B cell (primary cell): ENCODE measurements at regions not wholly inside any gene's neighbourhood (a gene's known extent, or its start where the extent isn't known, plus 50 kb on each side); places are given as distances from the start of the nearest gene placed in this dataset.

ENCODE experiments used
- ATAC-seq: fragments of 200-7000 bp; cut with Tn5 transposase; one replicate; pipeline ENCODE4 v1.10.0; 2021; ENCODE audit warnings: low read depth, mild to moderate bottlenecking, moderate number of reproducible peaks, moderate library complexity
- CTCF ChIA-PET: fragments of 350-600 bp; sonication (Branson Sonifier 250); formaldehyde crosslinking; loops from one replicate; lab custom pipeline; 2021; ENCODE audit warnings: antibody characterized with exemption, inconsistent platforms; lab: Charles Lee
- POLR2A ChIA-PET: fragments of 350-600 bp; sonication (Branson Sonifier 250); formaldehyde crosslinking; loops from one replicate; lab custom pipeline; 2021; ENCODE audit warnings: antibody characterized with exemption; lab: Charles Lee
- DNase-seq: peaks from one replicate; pipeline ENCODE4 v3.0.0; 2013
- H2AFZ ChIP-seq: 2 replicates; pipeline ENCODE4 v1.6.1; 2012; ENCODE audit warnings: mild to moderate bottlenecking, low read depth, low read length; ENCODE audit not compliant: insufficient read depth, poor library complexity, severe bottlenecking
- H3K27ac ChIP-seq, 2 donors: 1 replicate in 1 of 2; 2 replicates in 1 of 2; pipeline ENCODE4 v1.5.1; 2012 to 2013; ENCODE audit warnings: low read length in 2 of 2, mild to moderate bottlenecking in 2 of 2, moderate library complexity in 1 of 2
- H3K27me3 ChIP-seq, 4 experiments: fragments of 200-600 bp in 1 of 4; sonication (generic) in 1 of 4; replicated peaks in 1 of 4; 1 replicate in 2 of 4; 2 replicates in 2 of 4; pipeline versions ENCODE4 v1.6.1 to v1.7.0; 2013 to 2016; ENCODE audit warnings: low read length in 3 of 4, mild to moderate bottlenecking in 2 of 4, mixed read lengths in 1 of 4, moderate library complexity in 1 of 4; ENCODE audit not compliant: insufficient read depth in 4 of 4, control insufficient read depth in 3 of 4; ENCODE audit errors: control extremely low read depth in 1 of 4
- H3K36me3 ChIP-seq, 2 experiments: replicated peaks in 1 of 2; 1 replicate in 1 of 2; 2 replicates in 1 of 2; pipeline versions ENCODE4 v1.6.1 to v1.7.1; 2013; ENCODE audit warnings: low read length in 1 of 2; ENCODE audit not compliant: insufficient read depth in 2 of 2, control insufficient read depth in 1 of 2; ENCODE audit errors: control extremely low read depth in 1 of 2, extremely low read depth in 1 of 2
- H3K4me1 ChIP-seq, 2 donors: fragments of 200-600 bp in 1 of 2; sonication (generic) in 1 of 2; 1 replicate in 1 of 2; 2 replicates in 1 of 2; pipeline versions ENCODE4 v1.5.1 to v1.6.1; 2013 to 2017; ENCODE audit warnings: low read length in 2 of 2; ENCODE audit not compliant: control insufficient read depth in 2 of 2, insufficient read depth in 2 of 2
- H3K4me2 ChIP-seq: replicated peaks from 2 replicates; pipeline ENCODE3; 2012; ENCODE audit warnings: mild to moderate bottlenecking, low read depth, low read length; ENCODE audit not compliant: poor library complexity, severe bottlenecking
- H3K4me3 ChIP-seq, 5 experiments: fragments of 200-600 bp in 1 of 5; sonication (generic) in 1 of 5; 1 replicate in 3 of 5; 2 replicates in 2 of 5; pipeline versions ENCODE4 v1.5.1 to v1.7.0; 2011 to 2016; ENCODE audit warnings: low read length in 4 of 5, mild to moderate bottlenecking in 4 of 5, low read depth in 2 of 5, control low read depth in 1 of 5, moderate library complexity in 1 of 5; ENCODE audit not compliant: insufficient read depth in 1 of 5; ENCODE audit errors: control extremely low read depth in 1 of 5, extremely low read depth in 1 of 5
- H3K79me2 ChIP-seq: fragments of 200-600 bp; sonication (generic); one replicate; pipeline ENCODE4 v1.6.0; 2016; ENCODE audit warnings: low read length; ENCODE audit not compliant: control insufficient read depth, insufficient read depth
- H3K9ac ChIP-seq: fragments of 200-600 bp; sonication (generic); 2 replicates; pipeline ENCODE4 v1.6.1; 2017; ENCODE audit warnings: mild to moderate bottlenecking, low read length, moderate library complexity
- H3K9me3 ChIP-seq, 3 donors: one replicate each; pipeline versions ENCODE4 v1.6.1 to v1.7.1; 2013; ENCODE audit warnings: low read length in 2 of 3; ENCODE audit not compliant: control insufficient read depth in 2 of 3, insufficient read depth in 1 of 3; ENCODE audit errors: control extremely low read depth in 1 of 3
- H4K20me1 ChIP-seq: 2 replicates; pipeline ENCODE4 v1.6.0; 2012; ENCODE audit warnings: mild to moderate bottlenecking, low read length; ENCODE audit not compliant: insufficient read depth, control insufficient read depth, poor library complexity, severe bottlenecking
- H3K27ac Mint-ChIP-seq: one replicate; pipeline ENCODE4 v1.8.0; 2021; ENCODE audit warnings: mixed read lengths
- H3K27me3 Mint-ChIP-seq: one replicate; pipeline ENCODE4 v1.8.0; 2021; ENCODE audit warnings: mixed read lengths
- H3K4me1 Mint-ChIP-seq: one replicate; pipeline ENCODE4 v1.8.0; 2021; ENCODE audit warnings: mixed read lengths
- H3K4me3 Mint-ChIP-seq: one replicate; pipeline ENCODE4 v1.8.0; 2021; ENCODE audit warnings: mixed read lengths
- H3K9me3 Mint-ChIP-seq: one replicate; pipeline ENCODE4 v1.8.0; 2022; ENCODE audit warnings: mixed read lengths; ENCODE audit not compliant: insufficient read depth
- CTCF ChIP-seq: fragments of 200-600 bp; IDR thresholded peaks from one replicate; pipeline ENCODE4 v1.8.0; 2022; ENCODE audit warnings: antibody characterized with exemption, mild to moderate bottlenecking
- EZH2 ChIP-seq: IDR thresholded peaks from 2 replicates; pipeline ENCODE4 v1.6.1; 2012; ENCODE audit warnings: borderline replicate concordance, low read depth, mild to moderate bottlenecking, moderate library complexity, low read length; ENCODE audit not compliant: insufficient read depth, poor library complexity, severe bottlenecking
- WGBS: methylation state at CpG from one replicate; pipeline ENCODE4 v1.1.5; 2013; ENCODE audit warnings: missing lambda C conversion rate; ENCODE audit not compliant: insufficient coverage; 5-methylcytosine and 5-hydroxymethylcytosine counted together
- intact Hi-C: fragments of 100-400 bp; cut with micrococcal nuclease; formaldehyde crosslinking; loops from one replicate; pipeline ENCODE4 v1.10.0; 2022

- peaks cover 20% of the 10 kb centered on the region for H3K27me3 Mint-ChIP-seq
- peak overlapping the region; percentile 18 for H3K4me3 Mint-ChIP-seq
- Histone ChIP-seq H3K4me3 (no peak overlapping the region), H3K4me1 (peaks cover 51 to 55% of the 10 kb centered on the region in 2 donors), H3K9ac (no peak overlapping the region), H3K79me2 (no peaks in the 10 kb centered on the region), H3K9me3 (peaks cover 0 to 54% (median 6%) of the 10 kb centered on the region in 3 donors), H3K27ac (no peak overlapping the region), H3K36me3 (no peaks in the 10 kb centered on the region), H3K27me3 (peaks cover 0 to 10% (median 0%) of the 10 kb centered on the region in 4 experiments), H3K4me2 (peak overlapping the region; percentile 60), H2AFZ (no peak overlapping the region), H4K20me1 (no peaks in the 10 kb centered on the region)
- H3K4me1 Mint-ChIP-seq = peaks cover 46% of the 10 kb centered on the region
- CTCF ChIA-PET = no interaction called here
- no peak for ATAC-seq
- POLR2A ChIA-PET = no interaction called here
- TF ChIP-seq CTCF (no peak), EZH2 (no peak)
- 29% methylated on average over 18 of the region's 19 CpGs for WGBS
- no peaks in the 10 kb centered on the region for H3K9me3 Mint-ChIP-seq
- intact Hi-C loops = no loop called here
- DNase-seq = no peak
- H3K27ac Mint-ChIP-seq = no peak overlapping the region
Measured at GRCh38 chr14:101359221-101360053, 201.9 kb upstream of the DIO3 start.
